ENCODE measurements at regions not wholly inside any gene's neighbourhood (a gene's known extent, or its start where the extent isn't known, plus 50 kb on each side); places are given as distances from the start of the nearest gene placed in this dataset.

- no peak for DNase-seq
Observed at GRCh38 chr6:23446469-23446967, 679.5 kb upstream of the NRSN1 start.

DNA sequence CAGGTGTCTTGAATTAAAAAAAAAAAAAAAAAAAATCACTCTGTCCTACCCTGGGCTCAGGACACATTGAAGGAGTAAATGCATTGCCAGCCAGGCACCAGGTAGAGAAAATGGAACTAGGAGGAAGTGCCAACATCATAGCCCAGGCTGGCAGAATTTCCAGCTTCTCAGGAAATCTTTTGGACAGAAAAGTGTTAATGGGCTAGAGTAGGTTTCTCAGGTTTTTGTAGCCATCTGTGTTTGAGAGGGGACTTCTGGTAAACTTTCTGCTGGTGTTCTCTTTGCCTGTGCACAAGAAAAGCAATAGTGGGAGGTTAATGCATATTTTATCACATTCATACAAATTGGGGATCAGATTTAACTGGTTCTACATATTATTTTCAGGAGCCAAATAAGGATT is 678.3 kb upstream of the NRSN1 start:
- no peak for DNase-seq

DNA sequence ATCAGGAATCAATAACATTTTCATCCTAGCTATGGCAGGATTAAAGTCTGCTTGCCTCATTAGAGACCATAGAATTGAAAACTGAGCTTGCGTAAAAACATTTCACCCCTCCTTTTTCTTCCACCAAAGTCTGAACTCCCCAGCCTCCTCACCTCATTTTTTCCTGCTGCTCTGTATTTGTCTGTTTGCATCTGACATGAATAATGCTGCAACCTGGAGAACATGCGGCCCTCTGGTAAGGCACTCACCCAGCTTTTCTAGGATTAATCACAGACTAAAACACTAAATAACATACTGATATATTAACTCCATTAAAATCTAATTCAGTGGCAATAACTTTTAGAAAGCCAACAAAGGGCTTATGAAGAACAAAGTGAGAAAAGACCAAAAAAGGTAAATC is 677.7 kb upstream of the NRSN1 start:
- DNase-seq: no peak

DNA sequence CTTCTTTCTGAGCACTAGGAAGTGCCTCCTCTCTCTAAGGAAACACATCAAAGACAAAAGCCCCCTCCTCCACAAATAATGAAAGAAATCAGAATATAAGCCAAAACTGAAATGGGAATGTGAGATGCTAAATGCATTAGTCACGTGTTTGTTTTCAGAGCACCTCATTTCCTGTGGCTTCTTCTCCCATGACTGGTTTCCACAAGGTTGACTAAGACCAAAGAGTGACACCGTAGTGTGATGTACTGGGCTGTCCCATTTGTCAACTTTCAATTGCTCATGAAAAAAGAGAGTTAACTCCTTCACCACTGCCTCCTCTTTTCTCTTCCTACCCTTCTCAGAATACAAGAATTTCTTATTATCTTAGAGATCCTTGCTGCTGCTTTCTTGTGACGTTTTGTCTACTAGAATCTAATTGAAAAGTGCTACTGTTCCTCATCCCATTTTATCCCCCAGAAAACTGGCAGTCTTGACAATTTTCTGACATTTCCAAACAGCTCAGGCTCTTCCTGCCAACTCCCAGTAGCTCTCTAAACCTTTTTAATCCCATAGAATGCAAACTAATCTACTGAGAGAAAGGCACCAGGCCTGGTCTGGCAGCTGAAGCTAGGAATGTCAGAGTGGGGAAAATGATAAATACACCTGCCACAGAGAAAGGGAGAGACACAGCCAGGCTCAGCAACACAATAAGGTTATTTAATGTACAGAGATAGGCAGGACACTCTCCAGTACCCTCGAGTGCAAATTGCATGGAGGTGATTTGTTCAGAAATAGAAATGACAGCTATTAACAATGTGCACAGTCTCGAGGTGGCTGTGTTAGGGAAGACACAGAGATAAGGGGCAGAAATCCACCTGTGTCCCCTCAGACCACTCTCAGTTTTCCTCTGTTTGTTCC is 671.7 kb upstream of the NRSN1 start:
- no peak for DNase-seq

DNA sequence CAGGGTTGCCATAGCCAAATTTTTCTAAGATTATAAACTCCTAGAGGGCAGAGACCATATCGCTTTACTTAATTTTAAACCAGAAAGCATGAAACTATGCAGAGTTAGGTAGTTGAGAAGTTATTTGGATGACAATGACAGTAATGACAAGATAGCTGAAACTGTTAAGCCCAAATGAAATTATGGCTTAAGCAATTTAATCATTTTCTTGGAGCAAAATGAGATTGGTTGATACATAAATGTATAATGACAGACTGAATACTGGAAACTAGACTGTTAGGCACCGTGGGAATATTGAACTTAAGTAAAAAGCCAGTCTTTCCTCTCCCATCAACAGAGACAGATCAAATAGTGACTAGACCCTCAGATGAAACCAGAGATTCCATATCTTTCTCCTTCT is 670.3 kb upstream of the NRSN1 start:
- no peak for DNase-seq

GRCh38 chr6:23456396-23456795 is 669.6 kb upstream of the NRSN1 start:
- DNase-seq: no peak

DNA sequence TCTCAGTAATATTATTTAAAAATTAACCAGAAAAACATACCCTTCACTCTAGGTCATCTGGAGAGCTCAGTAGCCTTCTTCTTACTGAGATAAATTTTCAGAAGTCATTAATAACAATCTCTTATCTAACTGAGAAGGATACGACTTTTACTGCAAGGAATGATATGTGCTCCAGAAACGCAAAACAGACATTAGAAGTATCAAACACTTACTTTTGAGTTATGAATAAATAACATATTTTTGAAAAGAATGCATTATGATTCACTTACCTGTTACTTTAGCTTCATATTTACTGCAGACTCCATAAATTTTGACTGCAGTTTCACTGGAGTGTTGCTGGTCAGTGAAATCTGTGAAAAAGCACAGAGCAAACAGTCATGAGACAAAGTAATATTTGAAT is 668.7 kb upstream of the NRSN1 start:
- no peak for DNase-seq

DNA sequence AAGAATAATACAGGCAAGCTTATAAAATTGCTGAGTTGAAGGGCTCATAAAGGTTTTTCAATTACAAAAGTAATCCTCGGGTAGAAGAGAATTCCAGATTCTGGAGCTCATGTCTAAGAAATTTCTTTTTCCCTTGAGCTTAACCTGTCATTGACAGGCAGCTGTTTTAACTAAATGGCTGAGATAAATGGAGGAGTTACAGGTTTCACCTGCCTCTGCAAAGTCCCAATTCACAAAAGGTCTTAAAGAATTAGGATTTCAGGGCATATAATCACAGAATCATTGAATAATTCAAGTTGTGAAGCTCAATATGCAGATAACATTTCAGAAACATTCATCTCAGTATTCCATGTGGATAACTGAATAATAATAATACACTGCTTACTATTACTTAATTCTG is 660.1 kb upstream of the NRSN1 start:
- no peak for DNase-seq

- DNase-seq: no peak
Observed at GRCh38 chr6:23477586-23477985, 648.4 kb upstream of the NRSN1 start.

DNA sequence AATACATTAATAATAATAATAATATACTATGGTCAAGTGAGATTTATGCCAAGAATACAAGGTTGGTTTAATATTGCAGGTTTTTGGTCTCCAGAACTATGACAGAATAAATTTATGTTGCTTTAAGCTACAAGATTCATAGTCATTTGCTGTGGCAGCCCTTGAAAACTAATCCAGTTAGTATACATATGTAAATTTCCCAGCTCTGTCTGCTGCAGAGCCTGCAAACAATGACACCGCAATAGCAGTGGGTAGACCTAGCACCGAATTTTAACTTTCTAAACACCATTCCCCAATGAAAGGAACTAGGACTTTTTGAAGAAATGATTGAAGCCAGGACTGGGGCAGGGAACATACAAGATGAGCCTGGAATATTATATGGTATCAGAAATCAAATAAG is 647.7 kb upstream of the NRSN1 start:
- no peak for DNase-seq

DNA sequence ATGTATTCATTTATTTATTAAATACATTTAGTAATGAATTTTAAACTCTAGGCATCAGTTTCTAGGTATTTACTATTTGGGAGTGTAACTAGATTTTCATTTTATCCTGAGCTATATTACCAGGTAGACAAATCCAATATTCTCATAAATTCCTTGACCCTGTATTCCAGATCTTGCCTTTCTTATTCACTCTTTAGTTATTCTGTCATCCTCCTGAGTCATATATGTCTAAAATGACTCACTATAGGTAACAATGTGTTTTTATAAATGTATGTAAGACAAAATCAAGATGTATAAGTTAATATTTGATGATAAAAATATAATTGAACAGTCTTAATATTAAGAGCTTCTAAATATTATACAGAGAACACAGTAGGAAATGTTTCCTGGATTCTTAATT is 642.1 kb upstream of the NRSN1 start:
- DNase-seq: no peak

- no peak for DNase-seq
Observed at GRCh38 chr6:23494367-23494766, 631.6 kb upstream of the NRSN1 start.

DNA sequence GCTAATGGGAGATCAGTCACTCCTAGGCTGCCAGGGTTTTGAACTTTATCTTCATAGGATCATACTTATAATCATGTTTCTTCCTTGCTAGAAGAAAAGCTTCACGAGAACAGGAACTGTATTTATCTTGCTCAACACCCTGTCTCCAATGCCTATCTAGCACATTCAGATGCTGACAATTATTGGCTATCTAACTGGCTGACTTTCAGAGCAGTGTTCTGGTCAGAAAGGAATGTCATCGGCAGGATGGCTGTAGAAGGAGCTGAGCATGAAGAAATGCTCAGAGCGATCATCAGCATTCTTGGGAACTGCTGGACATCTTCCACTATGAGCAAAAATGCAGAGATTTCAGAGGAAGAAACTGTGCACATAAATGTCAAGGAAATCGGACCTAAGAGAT is 628.0 kb upstream of the NRSN1 start:
- no peak for DNase-seq

DNA sequence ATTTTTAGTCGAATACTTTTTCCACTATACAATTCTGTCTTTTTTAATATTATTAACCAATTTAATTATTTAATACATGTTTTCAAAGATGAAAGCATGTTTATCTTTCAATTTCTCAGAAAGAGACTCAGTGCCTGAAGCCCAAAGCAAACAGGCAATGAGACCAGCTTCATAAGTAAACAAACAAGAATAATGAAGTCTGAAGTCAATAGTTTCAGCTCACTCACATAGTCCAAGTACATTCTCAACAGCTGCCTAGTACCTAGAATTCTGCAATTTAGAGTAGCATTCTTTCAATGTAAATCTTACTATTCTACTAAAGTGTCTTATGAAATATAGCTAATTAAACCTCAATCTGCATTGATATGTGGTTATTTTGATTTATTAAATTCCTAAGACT is 626.5 kb upstream of the NRSN1 start:
- DNase-seq: no peak

DNA sequence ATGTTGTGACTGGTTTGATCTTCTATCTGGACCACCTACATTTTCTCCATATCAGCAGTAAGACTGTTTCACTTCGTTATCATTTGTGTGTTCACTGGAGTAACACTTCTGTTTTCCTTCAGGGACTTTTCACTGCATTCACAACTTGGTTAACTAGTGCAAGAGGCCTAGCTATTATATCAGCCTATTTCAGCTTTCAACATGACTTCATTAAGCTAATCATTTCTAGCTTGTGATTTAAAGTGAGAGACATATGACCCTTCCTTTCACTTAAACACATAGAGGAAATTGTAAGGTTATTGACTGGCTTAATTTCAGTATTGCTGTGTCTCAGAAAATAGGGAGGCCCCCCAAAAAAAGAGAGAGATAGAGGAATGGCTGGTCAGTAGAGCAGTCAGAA is 622.8 kb upstream of the NRSN1 start:
- no peak for DNase-seq

GRCh38 chr6:23505026-23505425 is 621.0 kb upstream of the NRSN1 start:
- no peak for DNase-seq

- no peak for DNase-seq
Observed at GRCh38 chr6:23510778-23511510, 615.1 kb upstream of the NRSN1 start.

- no peak for DNase-seq
Observed at GRCh38 chr6:23511817-23512216, 614.2 kb upstream of the NRSN1 start.

GRCh38 chr6:23518294-23518693 is 607.7 kb upstream of the NRSN1 start:
- DNase-seq: no peak

DNA sequence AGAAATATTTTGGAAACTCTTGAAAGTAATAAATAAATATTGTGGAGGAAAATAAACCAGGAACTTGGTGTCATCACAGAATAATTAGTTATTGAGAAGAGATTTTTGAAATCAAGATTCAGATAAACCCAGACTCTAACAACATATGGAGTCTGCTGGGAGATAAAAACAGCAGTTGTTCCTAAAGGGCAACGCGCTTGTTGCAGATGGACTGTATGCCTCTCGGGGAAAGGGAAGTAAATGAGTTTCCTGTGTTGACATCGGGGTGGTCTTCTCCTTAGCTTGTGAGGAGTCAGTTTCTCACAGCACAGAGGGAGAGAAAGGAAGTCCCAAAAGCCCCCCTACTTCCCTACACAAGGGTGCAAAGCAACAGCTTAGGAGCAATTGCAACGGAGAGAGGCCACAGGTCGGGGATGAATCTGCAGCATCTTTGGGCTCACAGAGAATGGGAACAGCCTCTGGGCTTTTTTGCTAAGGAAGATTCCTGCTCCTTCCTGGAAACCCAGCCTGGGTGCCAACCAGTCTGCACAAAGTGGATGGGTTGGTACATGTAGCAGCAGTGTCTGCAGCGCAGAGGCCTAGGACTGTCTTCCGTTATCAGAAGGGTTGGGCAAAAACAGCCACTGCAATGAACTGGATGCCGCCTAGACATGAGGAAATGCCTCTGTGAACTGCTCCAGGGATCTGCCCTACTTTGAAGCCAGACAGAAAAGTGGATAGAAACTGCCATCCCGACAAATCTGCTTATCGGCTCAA is 603.0 kb upstream of the NRSN1 start:
- DNase-seq: no peak

DNA sequence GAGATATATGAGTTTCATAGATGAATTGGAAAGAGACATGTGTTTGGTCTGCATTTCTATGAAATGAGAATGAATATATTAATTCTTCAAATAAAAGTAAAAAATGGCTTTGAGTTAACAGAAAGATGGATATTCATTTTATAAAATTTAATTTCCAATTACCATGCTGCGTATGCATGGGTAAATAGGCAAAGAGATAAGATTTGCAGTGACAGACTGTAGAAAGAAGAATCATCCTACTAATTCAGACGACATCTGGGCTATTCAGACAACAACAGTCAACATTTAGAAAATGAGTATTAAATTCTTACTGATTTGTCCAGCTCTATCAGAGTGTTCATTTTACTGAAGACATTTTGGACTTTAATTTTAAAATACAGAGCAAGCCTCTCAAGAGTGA is 602.2 kb upstream of the NRSN1 start:
- DNase-seq: no peak

DNA sequence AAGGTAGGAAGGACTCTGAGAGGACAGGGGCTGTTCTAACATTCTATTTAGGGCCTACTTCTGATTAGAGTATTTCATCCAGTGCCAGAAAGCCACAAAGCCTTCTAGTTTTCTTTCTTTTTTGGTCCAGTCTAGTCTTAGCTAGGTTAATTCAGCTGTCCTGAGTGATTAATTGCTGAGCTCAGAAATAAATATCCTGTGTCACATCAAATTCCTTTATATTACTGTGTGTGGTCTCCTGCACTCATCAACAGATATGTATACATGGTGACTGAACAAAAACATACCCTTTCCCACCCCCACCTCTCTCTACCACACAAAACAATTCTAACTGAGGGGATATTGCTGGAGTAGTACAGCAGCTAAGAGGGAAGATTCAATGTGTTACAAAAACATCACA is 601.5 kb upstream of the NRSN1 start:
- no peak for DNase-seq

DNA sequence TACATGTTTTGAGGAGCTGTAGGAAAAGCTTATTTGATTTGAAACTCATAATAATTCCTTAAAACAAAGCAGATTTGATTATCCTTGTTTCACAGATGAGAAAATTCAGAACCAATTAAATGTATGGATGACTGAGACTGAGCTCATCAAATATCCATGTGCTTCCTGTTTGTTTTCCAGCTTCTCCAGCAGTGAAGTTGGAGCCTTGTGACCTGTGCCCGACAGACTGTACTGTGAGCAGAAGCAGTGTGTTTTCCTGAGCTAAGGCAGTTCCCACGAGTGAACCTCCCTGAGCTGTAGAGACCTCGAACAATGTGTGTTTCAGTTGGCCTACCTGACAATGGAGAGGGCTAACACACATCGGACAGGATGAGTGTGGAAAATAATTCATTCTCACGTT is 599.5 kb upstream of the NRSN1 start:
- no peak for DNase-seq
